Osteoblast (primary cell): ENCODE measurements at regions not wholly inside any gene's neighbourhood (a gene's known extent, or its start where the extent isn't known, plus 50 kb on each side); places are given as distances from the start of the nearest gene placed in this dataset.

Source experiments
- DNase-seq: peaks from one replicate; pipeline ENCODE4 v3.0.0; 2011; ENCODE audit warnings: low spot score, mixed read lengths; ENCODE audit not compliant: insufficient read length; ENCODE audit errors: missing footprints
- H2AFZ ChIP-seq: 2 replicates; pipeline ENCODE4 v1.6.0; 2011; ENCODE audit warnings: mild to moderate bottlenecking, low read length
- H3K27ac ChIP-seq: 2 replicates; pipeline ENCODE4 v1.5.1; 2011; ENCODE audit warnings: mild to moderate bottlenecking, low read depth, low read length, moderate library complexity
- H3K27me3 ChIP-seq: 2 replicates; pipeline ENCODE4 v1.6.0; 2012; ENCODE audit warnings: mild to moderate bottlenecking, control low read depth, inconsistent platforms, low read length, moderate library complexity; ENCODE audit not compliant: insufficient read depth
- H3K36me3 ChIP-seq: 2 replicates; pipeline ENCODE4 v1.5.1; 2011; ENCODE audit warnings: mild to moderate bottlenecking, low read length, control low read depth, moderate library complexity; ENCODE audit not compliant: insufficient read depth
- H3K4me1 ChIP-seq: 2 replicates; pipeline ENCODE4 v1.5.1; 2011; ENCODE audit warnings: mild to moderate bottlenecking, low read length, control low read depth, moderate library complexity; ENCODE audit not compliant: insufficient read depth
- H3K4me2 ChIP-seq: 2 replicates; pipeline ENCODE4 v1.6.0; 2011; ENCODE audit warnings: mild to moderate bottlenecking, low read length; ENCODE audit not compliant: insufficient read depth
- H3K4me3 ChIP-seq: fragments of 200-600 bp; sonication (generic); 3 replicates; pipeline ENCODE4 v1.5.1; 2012; ENCODE audit warnings: mild to moderate bottlenecking, low read length, inconsistent platforms; ENCODE audit not compliant: insufficient read depth
- H3K79me2 ChIP-seq: 2 replicates; pipeline ENCODE4 v1.6.0; 2012; ENCODE audit warnings: mild to moderate bottlenecking, low read length, control low read depth, inconsistent platforms; ENCODE audit not compliant: insufficient read depth
- H3K9me3 ChIP-seq: 2 replicates; pipeline ENCODE4 v1.5.1; 2011; ENCODE audit warnings: low read depth, low read length, control low read depth
- H4K20me1 ChIP-seq: 2 replicates; pipeline ENCODE4 v1.6.0; 2012; ENCODE audit warnings: mild to moderate bottlenecking, low read length, control low read depth; ENCODE audit not compliant: insufficient read depth
- TF ChIP-seq, protein P1 (sequence below): IDR thresholded peaks from 2 replicates; pipeline ENCODE4 v1.5.1; 2011; ENCODE audit warnings: mild to moderate bottlenecking, low read depth, low read length, moderate library complexity; ENCODE audit errors: extremely low read depth

DNA sequence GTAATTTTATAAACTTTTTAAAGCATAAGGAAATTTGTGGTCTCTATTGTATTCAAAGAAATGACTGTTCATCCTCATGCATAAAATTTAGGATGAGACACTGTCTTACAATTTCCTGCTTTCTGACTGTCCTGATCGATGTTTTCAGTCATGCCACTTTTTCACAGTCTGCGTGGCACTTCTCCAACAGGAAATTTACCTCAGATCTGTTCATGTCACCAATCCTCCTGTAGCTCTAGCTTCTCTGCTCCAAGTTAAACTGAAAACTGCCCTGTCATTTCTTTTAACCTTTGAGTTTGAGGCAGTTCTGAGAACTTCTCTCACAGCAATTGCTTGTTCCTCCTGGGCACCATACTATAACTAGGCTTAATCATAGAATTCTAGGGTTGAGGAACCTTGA, 455.1 kb downstream of the EFNA5 start:
- peak overlapping the region; percentile 31 for H2AFZ ChIP-seq
- no peaks in the 10 kb centered on the region for H3K27me3 ChIP-seq
- no peak overlapping the region for H3K27ac ChIP-seq
- no peaks in the 10 kb centered on the region for H4K20me1 ChIP-seq
- H3K9me3 ChIP-seq = no peaks in the 10 kb centered on the region
- H3K4me3 ChIP-seq = no peak overlapping the region
- H3K79me2 ChIP-seq = no peaks in the 10 kb centered on the region
- DNase-seq = no peak
- no peaks in the 10 kb centered on the region for H3K36me3 ChIP-seq
- peaks cover 18% of the 10 kb centered on the region for H3K4me1 ChIP-seq
- no peak overlapping the region for H3K4me2 ChIP-seq
- TF ChIP-seq, protein P1, sequence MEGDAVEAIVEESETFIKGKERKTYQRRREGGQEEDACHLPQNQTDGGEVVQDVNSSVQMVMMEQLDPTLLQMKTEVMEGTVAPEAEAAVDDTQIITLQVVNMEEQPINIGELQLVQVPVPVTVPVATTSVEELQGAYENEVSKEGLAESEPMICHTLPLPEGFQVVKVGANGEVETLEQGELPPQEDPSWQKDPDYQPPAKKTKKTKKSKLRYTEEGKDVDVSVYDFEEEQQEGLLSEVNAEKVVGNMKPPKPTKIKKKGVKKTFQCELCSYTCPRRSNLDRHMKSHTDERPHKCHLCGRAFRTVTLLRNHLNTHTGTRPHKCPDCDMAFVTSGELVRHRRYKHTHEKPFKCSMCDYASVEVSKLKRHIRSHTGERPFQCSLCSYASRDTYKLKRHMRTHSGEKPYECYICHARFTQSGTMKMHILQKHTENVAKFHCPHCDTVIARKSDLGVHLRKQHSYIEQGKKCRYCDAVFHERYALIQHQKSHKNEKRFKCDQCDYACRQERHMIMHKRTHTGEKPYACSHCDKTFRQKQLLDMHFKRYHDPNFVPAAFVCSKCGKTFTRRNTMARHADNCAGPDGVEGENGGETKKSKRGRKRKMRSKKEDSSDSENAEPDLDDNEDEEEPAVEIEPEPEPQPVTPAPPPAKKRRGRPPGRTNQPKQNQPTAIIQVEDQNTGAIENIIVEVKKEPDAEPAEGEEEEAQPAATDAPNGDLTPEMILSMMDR = no peak

DNA sequence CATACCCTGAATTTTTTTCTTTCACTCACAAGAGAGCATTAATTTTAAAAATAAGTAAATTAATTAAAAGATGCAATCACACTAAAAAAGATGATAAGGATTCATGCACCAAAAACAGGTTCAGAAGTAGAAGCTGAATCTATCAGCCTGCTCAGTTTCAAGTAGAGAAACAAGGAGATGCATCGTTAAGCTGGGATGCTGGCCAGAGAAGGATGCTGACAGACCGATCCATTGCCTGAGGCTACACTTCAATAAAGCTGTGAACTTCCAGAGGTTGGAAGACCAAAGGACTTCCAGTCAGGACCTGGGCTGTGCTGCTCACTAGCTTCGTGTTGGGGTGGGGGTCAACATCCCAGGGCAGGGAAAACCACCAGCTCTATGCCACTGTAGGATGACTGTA, 457.7 kb downstream of the EFNA5 start:
- Histone ChIP-seq H3K27me3 (no peaks in the 10 kb centered on the region), H3K4me1 (peaks cover 7% of the 10 kb centered on the region), H3K4me3 (no peak overlapping the region), H3K79me2 (no peaks in the 10 kb centered on the region), H2AFZ (no peak overlapping the region), H3K4me2 (no peak overlapping the region), H4K20me1 (no peaks in the 10 kb centered on the region), H3K36me3 (no peaks in the 10 kb centered on the region), H3K27ac (no peak overlapping the region), H3K9me3 (no peaks in the 10 kb centered on the region)
- no peak for DNase-seq
- TF ChIP-seq, protein P1 = no peak

DNA sequence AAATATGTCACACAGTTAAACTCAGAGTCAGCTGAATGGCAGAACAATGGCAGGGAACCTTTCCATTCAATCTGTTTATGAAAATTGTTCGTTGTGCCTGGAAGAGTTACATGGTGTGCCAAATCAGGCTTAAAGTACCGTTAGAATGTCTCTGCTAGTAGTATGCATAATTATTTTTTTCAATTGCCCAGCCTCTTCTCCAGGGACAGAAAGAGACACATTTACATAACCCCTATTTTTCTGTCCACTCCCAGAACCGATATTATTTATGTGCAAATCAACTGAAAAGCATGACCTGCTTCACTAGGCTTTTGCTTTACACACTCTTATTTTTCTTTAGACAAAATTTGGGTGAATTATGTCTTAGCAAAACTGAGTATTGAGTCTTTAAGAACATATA, 459.1 kb downstream of the EFNA5 start:
- H4K20me1 ChIP-seq = no peaks in the 10 kb centered on the region
- TF ChIP-seq, protein P1 = no peak
- H3K9me3 ChIP-seq = no peaks in the 10 kb centered on the region
- no peak overlapping the region for H3K27ac ChIP-seq
- no peak for DNase-seq
- no peak overlapping the region for H3K4me2 ChIP-seq
- H3K27me3 ChIP-seq = no peaks in the 10 kb centered on the region
- H2AFZ ChIP-seq = no peak overlapping the region
- H3K79me2 ChIP-seq = no peaks in the 10 kb centered on the region
- no peaks in the 10 kb centered on the region for H3K36me3 ChIP-seq
- no peak overlapping the region for H3K4me3 ChIP-seq
- H3K4me1 ChIP-seq = no peaks in the 10 kb centered on the region

DNA sequence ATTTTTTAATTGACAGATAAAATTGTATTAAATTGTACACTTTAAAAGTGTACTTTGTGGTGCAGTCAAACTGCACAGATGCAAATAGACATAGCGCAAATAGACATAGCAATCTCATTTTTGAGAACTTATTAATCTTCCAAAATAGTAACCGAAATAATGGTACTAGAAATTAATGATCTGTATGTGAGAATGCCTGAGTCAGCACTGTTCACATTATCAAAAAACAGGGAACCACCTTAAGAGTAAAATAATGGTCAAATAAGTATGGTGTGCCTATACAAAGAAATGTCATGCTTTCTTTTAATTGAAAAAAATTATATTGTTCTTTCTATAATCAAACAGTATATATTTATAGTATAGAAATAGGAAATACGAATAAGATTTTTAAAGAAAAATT, 461.9 kb downstream of the EFNA5 start:
- no peaks in the 10 kb centered on the region for H3K36me3 ChIP-seq
- no peaks in the 10 kb centered on the region for H3K79me2 ChIP-seq
- H3K27ac ChIP-seq = no peak overlapping the region
- H3K27me3 ChIP-seq = no peaks in the 10 kb centered on the region
- H4K20me1 ChIP-seq = no peaks in the 10 kb centered on the region
- H3K4me2 ChIP-seq = no peak overlapping the region
- no peak for DNase-seq
- no peak overlapping the region for H3K4me3 ChIP-seq
- no peak overlapping the region for H2AFZ ChIP-seq
- TF ChIP-seq, protein P1 = no peak
- no peaks in the 10 kb centered on the region for H3K4me1 ChIP-seq
- H3K9me3 ChIP-seq = no peaks in the 10 kb centered on the region
